Kidney (tissue), 13 donors: ENCODE measurements at regions not wholly inside any gene's neighbourhood (a gene's known extent, or its start where the extent isn't known, plus 50 kb on each side); places are given as distances from the start of the nearest gene placed in this dataset.

Experiments
- DNase-seq, 5 donors: peaks; one replicate each; pipeline ENCODE4 v3.0.0-alpha.2; 2013 to 2020
- FAIRE-seq: peaks from 2 replicates; lab custom pipeline; 2012; peaks lifted over from hg19 to GRCh38; lab: Jason Lieb, UNC
- H3K27ac ChIP-seq, 2 donors: one replicate each; pipeline ENCODE4 v1.7.0; 2013; ENCODE audit warnings: low read depth in 2 of 2, low read length in 2 of 2, inconsistent platforms in 1 of 2
- H3K27me3 ChIP-seq: one replicate; pipeline ENCODE4 v1.7.1; 2013; ENCODE audit warnings: low read length, inconsistent platforms; ENCODE audit not compliant: control insufficient read depth, insufficient read depth
- H3K36me3 ChIP-seq, 3 donors: one replicate each; pipeline versions ENCODE4 v1.7.0 to v1.7.1; 2013; ENCODE audit warnings: low read length in 3 of 3, control low read depth in 1 of 3, inconsistent platforms in 1 of 3; ENCODE audit not compliant: insufficient read depth in 3 of 3, control insufficient read depth in 2 of 3
- H3K4me1 ChIP-seq, 3 donors: one replicate each; pipeline versions ENCODE4 v1.7.0 to v1.7.1; 2013; ENCODE audit warnings: low read length in 3 of 3, inconsistent platforms in 1 of 3, low read depth in 1 of 3; ENCODE audit not compliant: control insufficient read depth in 2 of 3, insufficient read depth in 2 of 3
- H3K4me3 ChIP-seq, 3 donors: one replicate each; pipeline versions ENCODE4 v1.7.0 to v1.8.1; 2013; ENCODE audit warnings: low read length in 3 of 3, control low read depth in 1 of 3, inconsistent platforms in 1 of 3
- H3K9ac ChIP-seq, 3 donors: one replicate each; pipeline versions ENCODE4 v1.7.0 to v1.7.1; 2013; ENCODE audit warnings: low read length in 3 of 3, control low read depth in 1 of 3, inconsistent platforms in 1 of 3
- H3K9me3 ChIP-seq, 3 donors: one replicate each; pipeline versions ENCODE4 v1.7.0 to v1.7.1; 2013; ENCODE audit warnings: low read length in 3 of 3, control low read depth in 1 of 3, inconsistent platforms in 1 of 3; ENCODE audit not compliant: control insufficient read depth in 2 of 3, insufficient read depth in 1 of 3
- intact Hi-C: fragments of 100-400 bp; cut with DNase I; formaldehyde crosslinking; loops from one replicate; pipeline ENCODE4 v1.11.1; 2022
- TF ChIP-seq, protein P1 (sequence below): IDR thresholded peaks from 3 replicates; pipeline ENCODE4 v1.5.1; 2012; ENCODE audit warnings: mild to moderate bottlenecking, moderate library complexity, borderline replicate concordance; ENCODE audit not compliant: insufficient read depth; ENCODE audit errors: extremely low read depth
- donor health status: control.
- donor health status: control.
- donor health status: control.
- donor health status: control.
- donor health status: control.
- donor health status: DM: yes; HTN: yes; CAD: no.
- donor health status: Normal renal cell carcinoma (clear cell type).

GRCh38 chr21:27251752-27252151 lies 284.9 kb upstream of the ADAMTS5 start:
- DNase-seq (no peak), FAIRE-seq (no peak)
- intact Hi-C loops, result no loop called here
- no peak overlapping the region for H3K27ac ChIP-seq
- H3K9me3 ChIP-seq, result no peaks in the 10 kb centered on the region
- no peak overlapping the region for H3K9ac ChIP-seq
- H3K4me3 ChIP-seq, result no peak overlapping the region
- H3K36me3 ChIP-seq, result no peaks in the 10 kb centered on the region
- no peaks in the 10 kb centered on the region for H3K27me3 ChIP-seq
- H3K4me1 ChIP-seq, result no peaks in the 10 kb centered on the region
- TF ChIP-seq, protein P1, sequence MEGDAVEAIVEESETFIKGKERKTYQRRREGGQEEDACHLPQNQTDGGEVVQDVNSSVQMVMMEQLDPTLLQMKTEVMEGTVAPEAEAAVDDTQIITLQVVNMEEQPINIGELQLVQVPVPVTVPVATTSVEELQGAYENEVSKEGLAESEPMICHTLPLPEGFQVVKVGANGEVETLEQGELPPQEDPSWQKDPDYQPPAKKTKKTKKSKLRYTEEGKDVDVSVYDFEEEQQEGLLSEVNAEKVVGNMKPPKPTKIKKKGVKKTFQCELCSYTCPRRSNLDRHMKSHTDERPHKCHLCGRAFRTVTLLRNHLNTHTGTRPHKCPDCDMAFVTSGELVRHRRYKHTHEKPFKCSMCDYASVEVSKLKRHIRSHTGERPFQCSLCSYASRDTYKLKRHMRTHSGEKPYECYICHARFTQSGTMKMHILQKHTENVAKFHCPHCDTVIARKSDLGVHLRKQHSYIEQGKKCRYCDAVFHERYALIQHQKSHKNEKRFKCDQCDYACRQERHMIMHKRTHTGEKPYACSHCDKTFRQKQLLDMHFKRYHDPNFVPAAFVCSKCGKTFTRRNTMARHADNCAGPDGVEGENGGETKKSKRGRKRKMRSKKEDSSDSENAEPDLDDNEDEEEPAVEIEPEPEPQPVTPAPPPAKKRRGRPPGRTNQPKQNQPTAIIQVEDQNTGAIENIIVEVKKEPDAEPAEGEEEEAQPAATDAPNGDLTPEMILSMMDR, result no peak

- intact Hi-C loops, result no loop called here
- Histone ChIP-seq H3K27me3 (no peaks in the 10 kb centered on the region), H3K9ac (no peak overlapping the region), H3K27ac (no peak overlapping the region), H3K4me1 (no peaks in the 10 kb centered on the region), H3K36me3 (no peaks in the 10 kb centered on the region), H3K4me3 (no peak overlapping the region), H3K9me3 (no peaks in the 10 kb centered on the region)
- FAIRE-seq, result no peak
- TF ChIP-seq, protein P1, result no peak
- DNase-seq, result no peak
These were observed 283.5 kb upstream of the ADAMTS5 start for GRCh38 chr21:27250366-27250765.

GRCh38 chr21:27248814-27249213 lies 281.9 kb upstream of the ADAMTS5 start:
- FAIRE-seq, result no peak
- Histone ChIP-seq H3K27ac (no peak overlapping the region), H3K27me3 (no peaks in the 10 kb centered on the region), H3K9me3 (no peaks in the 10 kb centered on the region), H3K4me1 (no peaks in the 10 kb centered on the region), H3K9ac (no peak overlapping the region), H3K4me3 (no peak overlapping the region), H3K36me3 (no peaks in the 10 kb centered on the region)
- TF ChIP-seq, protein P1, result no peak
- DNase-seq, result no peak
- intact Hi-C loops, result no loop called here

DNA sequence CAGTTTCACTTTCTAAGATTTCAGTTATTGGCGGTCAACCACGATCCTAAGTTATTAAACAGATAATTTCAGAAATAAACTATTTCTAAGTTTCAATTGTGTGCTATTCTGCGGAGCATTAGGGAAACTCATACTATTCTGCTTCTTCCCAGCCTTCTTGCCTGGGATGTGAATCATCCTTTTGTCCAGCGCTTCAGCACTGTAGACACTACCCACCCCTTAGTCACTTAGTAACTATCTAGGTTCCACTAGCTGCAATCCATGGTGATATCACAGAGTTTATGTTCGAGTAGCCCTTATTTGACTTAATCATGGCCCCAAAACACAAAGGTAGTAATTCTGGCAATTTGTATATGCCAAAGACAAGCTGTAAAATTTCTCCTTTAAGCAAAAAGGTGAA lies 279.9 kb upstream of the ADAMTS5 start:
- Histone ChIP-seq H3K9me3 (no peaks in the 10 kb centered on the region), H3K27ac (no peak overlapping the region), H3K4me1 (no peaks in the 10 kb centered on the region), H3K9ac (no peak overlapping the region), H3K4me3 (no peak overlapping the region), H3K27me3 (no peaks in the 10 kb centered on the region), H3K36me3 (no peaks in the 10 kb centered on the region)
- intact Hi-C loops, result no loop called here
- no peak for FAIRE-seq
- TF ChIP-seq, protein P1, result no peak
- no peak for DNase-seq
